Neural cell (in vitro differentiated cells): ENCODE measurements at regions not wholly inside any gene's neighbourhood (a gene's known extent, or its start where the extent isn't known, plus 50 kb on each side); places are given as distances from the start of the nearest gene placed in this dataset.

Experiments
- H2AFZ ChIP-seq: fragments of 200-600, 300-800 bp; sonication (generic), shearing (Covaris generic); 2 replicates; pipeline ENCODE4 v1.6.0; 2014; ENCODE audit warnings: low read depth, mild to moderate bottlenecking, antibody characterized with exemption, low read length, moderate library complexity
- H3F3A ChIP-seq: fragments of 200-600 bp; shearing (Covaris generic); 2 replicates; pipeline ENCODE4 v1.6.1; 2016; ENCODE audit warnings: mild to moderate bottlenecking, moderate library complexity, mixed read lengths, antibody characterized with exemption, low read length; ENCODE audit not compliant: insufficient read depth, poor library complexity, severe bottlenecking
- H3K27ac ChIP-seq: fragments of 200-600, 300-800 bp; sonication (generic), shearing (Covaris generic); 2 replicates; pipeline ENCODE4 v1.5.1; 2014; ENCODE audit warnings: mild to moderate bottlenecking, low read length, moderate library complexity
- H3K27me3 ChIP-seq: fragments of 300-800, 200-600 bp; sonication (generic), shearing (Covaris generic); 2 replicates; pipeline ENCODE4 v1.6.0; 2014; ENCODE audit warnings: mild to moderate bottlenecking, low read depth, low read length, moderate library complexity; ENCODE audit not compliant: insufficient read depth
- H3K36me3 ChIP-seq: fragments of 300-800, 200-600 bp; sonication (generic), shearing (Covaris generic); 2 replicates; pipeline ENCODE4 v1.5.1; 2014; ENCODE audit warnings: mild to moderate bottlenecking, antibody characterized with exemption, low read length, moderate library complexity; ENCODE audit not compliant: insufficient read depth
- H3K4me2 ChIP-seq: fragments of 300-800, 200-600 bp; sonication (generic), shearing (Covaris generic); 2 replicates; pipeline ENCODE4 v1.6.0; 2014; ENCODE audit warnings: mild to moderate bottlenecking, low read length
- H3K4me3 ChIP-seq: fragments of 300-800, 200-600 bp; sonication (generic), shearing (Covaris generic); 2 replicates; pipeline ENCODE4 v1.5.1; 2014; ENCODE audit warnings: mild to moderate bottlenecking, low read length, moderate library complexity
- H3K79me2 ChIP-seq: fragments of 200-600 bp; shearing (Covaris generic); replicated peaks from 2 replicates; pipeline ENCODE4 v1.6.0; 2014; ENCODE audit warnings: mild to moderate bottlenecking, low read length, moderate library complexity; ENCODE audit not compliant: insufficient read depth
- H3K9ac ChIP-seq: fragments of 300-800, 200-600 bp; sonication (generic), shearing (Covaris generic); 2 replicates; pipeline ENCODE4 v1.6.1; 2016; ENCODE audit warnings: mild to moderate bottlenecking, low read length, mixed read lengths
- H3K9me2 ChIP-seq: fragments of 200-600 bp; shearing (Covaris generic); 2 replicates; pipeline ENCODE4 v1.6.1; 2016; ENCODE audit warnings: mild to moderate bottlenecking, low read length, mixed read lengths; ENCODE audit not compliant: insufficient read depth
- H3K9me3 ChIP-seq: fragments of 200-600, 300-800 bp; sonication (generic), shearing (Covaris generic); 2 replicates; pipeline ENCODE4 v1.6.1; 2016; ENCODE audit warnings: mild to moderate bottlenecking, mixed run types, low read length, moderate library complexity, mixed read lengths
- H4K20me1 ChIP-seq: fragments of 200-600 bp; shearing (Covaris generic); 2 replicates; pipeline ENCODE4 v1.6.1; 2016; ENCODE audit warnings: mild to moderate bottlenecking, mixed run types; ENCODE audit not compliant: insufficient read depth
- EP300 ChIP-seq: fragments of 450-650 bp; conservative IDR thresholded peaks from 2 replicates; pipeline ENCODE4 v1.6.1; 2014; ENCODE audit warnings: antibody characterized with exemption, mild to moderate bottlenecking, moderate library complexity; ENCODE audit not compliant: poor library complexity, severe bottlenecking
- EZH2 ChIP-seq: fragments of 200-600, 300-800 bp; shearing (Covaris generic), sonication (generic); IDR thresholded peaks from 2 replicates; pipeline ENCODE4 v1.6.1; 2014; ENCODE audit warnings: antibody characterized with exemption, low read length, borderline replicate concordance, mild to moderate bottlenecking; ENCODE audit not compliant: insufficient read depth, poor library complexity, severe bottlenecking
- MXI1 ChIP-seq: fragments of 450-650 bp; conservative IDR thresholded peaks from 2 replicates; pipeline ENCODE4 v1.6.1; 2014; ENCODE audit warnings: antibody characterized with exemption, mild to moderate bottlenecking; ENCODE audit not compliant: poor library complexity, severe bottlenecking
- POLR2AphosphoS5 ChIP-seq: IDR thresholded peaks from 2 replicates; pipeline ENCODE4 v1.6.1; 2012
- RAD21 ChIP-seq: fragments of 450-650 bp; conservative IDR thresholded peaks from 2 replicates; pipeline ENCODE4 v1.6.1; 2014; ENCODE audit warnings: antibody characterized with exemption, mild to moderate bottlenecking, moderate library complexity
- SMC3 ChIP-seq: fragments of 450-650 bp; conservative IDR thresholded peaks from 2 replicates; pipeline ENCODE4 v1.6.1; 2014; ENCODE audit warnings: antibody characterized with exemption, mild to moderate bottlenecking, moderate library complexity; ENCODE audit not compliant: poor library complexity
- TAF1 ChIP-seq: IDR thresholded peaks from 2 replicates; pipeline ENCODE4 v1.6.1; 2012; ENCODE audit warnings: low read depth
- TF ChIP-seq, protein P1 (sequence below): IDR thresholded peaks from 2 replicates; pipeline ENCODE4 v1.6.1; 2012; ENCODE audit warnings: borderline replicate concordance
- TF ChIP-seq, protein P2 (sequence below): fragments of 450-650 bp; IDR thresholded peaks from 2 replicates; pipeline ENCODE4 v1.5.1; 2014; ENCODE audit warnings: antibody characterized with exemption, mild to moderate bottlenecking, moderate library complexity; ENCODE audit not compliant: poor library complexity, severe bottlenecking

DNA sequence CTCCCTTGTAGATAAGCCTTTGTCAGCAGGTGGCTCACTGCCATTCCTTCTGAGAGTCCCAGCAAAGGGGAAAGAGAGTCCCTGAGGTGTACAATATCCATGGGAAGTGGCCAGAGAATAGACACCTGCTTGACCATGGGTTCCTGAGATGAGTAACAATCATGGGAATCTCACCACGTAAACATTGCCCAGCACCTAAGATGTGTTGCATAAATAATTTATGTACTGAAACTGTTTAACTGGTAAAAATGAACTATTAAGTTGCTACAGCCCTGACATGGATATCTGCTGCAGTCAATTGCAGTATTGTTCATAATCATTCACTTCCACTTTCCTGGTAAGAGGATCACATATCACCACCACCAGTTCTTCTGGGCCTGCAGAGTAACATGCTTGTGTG, 123.8 kb upstream of the INHBA start:
- no peak overlapping the region for H3K9ac ChIP-seq
- H3K9me3 ChIP-seq: no peaks in the 10 kb centered on the region
- H3K4me2 ChIP-seq: no peak overlapping the region
- H3K4me3 ChIP-seq: no peak overlapping the region
- H3K27ac ChIP-seq: no peak overlapping the region
- no peak overlapping the region for H2AFZ ChIP-seq
- no peaks in the 10 kb centered on the region for H3K79me2 ChIP-seq
- no peaks in the 10 kb centered on the region for H3F3A ChIP-seq
- TF ChIP-seq MXI1 (no peak), RAD21 (no peak), TAF1 (no peak), SMC3 (no peak)
- H3K9me2 ChIP-seq: no peaks in the 10 kb centered on the region
- no peaks in the 10 kb centered on the region for H3K27me3 ChIP-seq
- H4K20me1 ChIP-seq: no peaks in the 10 kb centered on the region
- H3K36me3 ChIP-seq: no peaks in the 10 kb centered on the region

- Histone ChIP-seq H2AFZ (no peak overlapping the region), H3K36me3 (no peaks in the 10 kb centered on the region), H3K4me3 (no peak overlapping the region), H3K4me2 (no peak overlapping the region), H3F3A (no peaks in the 10 kb centered on the region), H3K27ac (no peak overlapping the region), H3K27me3 (no peaks in the 10 kb centered on the region), H3K9ac (no peak overlapping the region), H4K20me1 (no peaks in the 10 kb centered on the region), H3K79me2 (no peaks in the 10 kb centered on the region), H3K9me2 (no peaks in the 10 kb centered on the region), H3K9me3 (no peaks in the 10 kb centered on the region)
- no peak for TF ChIP-seq TAF1
- TF ChIP-seq, protein P1, sequence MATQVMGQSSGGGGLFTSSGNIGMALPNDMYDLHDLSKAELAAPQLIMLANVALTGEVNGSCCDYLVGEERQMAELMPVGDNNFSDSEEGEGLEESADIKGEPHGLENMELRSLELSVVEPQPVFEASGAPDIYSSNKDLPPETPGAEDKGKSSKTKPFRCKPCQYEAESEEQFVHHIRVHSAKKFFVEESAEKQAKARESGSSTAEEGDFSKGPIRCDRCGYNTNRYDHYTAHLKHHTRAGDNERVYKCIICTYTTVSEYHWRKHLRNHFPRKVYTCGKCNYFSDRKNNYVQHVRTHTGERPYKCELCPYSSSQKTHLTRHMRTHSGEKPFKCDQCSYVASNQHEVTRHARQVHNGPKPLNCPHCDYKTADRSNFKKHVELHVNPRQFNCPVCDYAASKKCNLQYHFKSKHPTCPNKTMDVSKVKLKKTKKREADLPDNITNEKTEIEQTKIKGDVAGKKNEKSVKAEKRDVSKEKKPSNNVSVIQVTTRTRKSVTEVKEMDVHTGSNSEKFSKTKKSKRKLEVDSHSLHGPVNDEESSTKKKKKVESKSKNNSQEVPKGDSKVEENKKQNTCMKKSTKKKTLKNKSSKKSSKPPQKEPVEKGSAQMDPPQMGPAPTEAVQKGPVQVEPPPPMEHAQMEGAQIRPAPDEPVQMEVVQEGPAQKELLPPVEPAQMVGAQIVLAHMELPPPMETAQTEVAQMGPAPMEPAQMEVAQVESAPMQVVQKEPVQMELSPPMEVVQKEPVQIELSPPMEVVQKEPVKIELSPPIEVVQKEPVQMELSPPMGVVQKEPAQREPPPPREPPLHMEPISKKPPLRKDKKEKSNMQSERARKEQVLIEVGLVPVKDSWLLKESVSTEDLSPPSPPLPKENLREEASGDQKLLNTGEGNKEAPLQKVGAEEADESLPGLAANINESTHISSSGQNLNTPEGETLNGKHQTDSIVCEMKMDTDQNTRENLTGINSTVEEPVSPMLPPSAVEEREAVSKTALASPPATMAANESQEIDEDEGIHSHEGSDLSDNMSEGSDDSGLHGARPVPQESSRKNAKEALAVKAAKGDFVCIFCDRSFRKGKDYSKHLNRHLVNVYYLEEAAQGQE: no peak
- TF ChIP-seq RAD21: no peak
- no peak for TF ChIP-seq POLR2AphosphoS5
- TF ChIP-seq MXI1: no peak
- TF ChIP-seq, protein P2, sequence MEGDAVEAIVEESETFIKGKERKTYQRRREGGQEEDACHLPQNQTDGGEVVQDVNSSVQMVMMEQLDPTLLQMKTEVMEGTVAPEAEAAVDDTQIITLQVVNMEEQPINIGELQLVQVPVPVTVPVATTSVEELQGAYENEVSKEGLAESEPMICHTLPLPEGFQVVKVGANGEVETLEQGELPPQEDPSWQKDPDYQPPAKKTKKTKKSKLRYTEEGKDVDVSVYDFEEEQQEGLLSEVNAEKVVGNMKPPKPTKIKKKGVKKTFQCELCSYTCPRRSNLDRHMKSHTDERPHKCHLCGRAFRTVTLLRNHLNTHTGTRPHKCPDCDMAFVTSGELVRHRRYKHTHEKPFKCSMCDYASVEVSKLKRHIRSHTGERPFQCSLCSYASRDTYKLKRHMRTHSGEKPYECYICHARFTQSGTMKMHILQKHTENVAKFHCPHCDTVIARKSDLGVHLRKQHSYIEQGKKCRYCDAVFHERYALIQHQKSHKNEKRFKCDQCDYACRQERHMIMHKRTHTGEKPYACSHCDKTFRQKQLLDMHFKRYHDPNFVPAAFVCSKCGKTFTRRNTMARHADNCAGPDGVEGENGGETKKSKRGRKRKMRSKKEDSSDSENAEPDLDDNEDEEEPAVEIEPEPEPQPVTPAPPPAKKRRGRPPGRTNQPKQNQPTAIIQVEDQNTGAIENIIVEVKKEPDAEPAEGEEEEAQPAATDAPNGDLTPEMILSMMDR: no peak
- no peak for TF ChIP-seq SMC3
- no peak for TF ChIP-seq EZH2
- no peak for TF ChIP-seq EP300
These were observed 123.1 kb upstream of the INHBA start for GRCh38 chr7:41825927-41826480.

DNA sequence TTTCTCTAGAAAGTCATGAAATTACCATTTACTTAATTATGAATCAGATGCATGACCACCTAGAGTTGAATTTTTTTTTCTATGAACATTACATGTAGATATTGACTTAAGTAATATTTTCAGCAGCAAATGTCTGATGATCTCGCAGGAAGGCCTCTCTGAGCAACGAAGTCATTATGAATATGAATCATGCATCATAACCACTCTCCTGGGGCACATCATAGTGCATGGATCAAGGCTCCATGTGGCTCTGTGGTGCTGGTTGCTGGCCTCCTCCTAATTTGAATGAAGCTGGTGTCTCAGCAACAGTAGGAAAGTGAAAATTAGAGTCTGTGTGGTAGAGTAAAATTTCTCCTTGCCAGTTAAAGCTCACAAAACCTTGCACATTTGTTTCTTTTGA, 121.4 kb upstream of the INHBA start:
- no peaks in the 10 kb centered on the region for H3K9me2 ChIP-seq
- no peaks in the 10 kb centered on the region for H3K36me3 ChIP-seq
- H3K79me2 ChIP-seq: no peaks in the 10 kb centered on the region
- no peak for TF ChIP-seq EP300
- H3K4me3 ChIP-seq: no peak overlapping the region
- H3K9ac ChIP-seq: no peak overlapping the region
- H2AFZ ChIP-seq: no peak overlapping the region
- H4K20me1 ChIP-seq: no peaks in the 10 kb centered on the region
- no peaks in the 10 kb centered on the region for H3K27me3 ChIP-seq
- H3K4me2 ChIP-seq: no peak overlapping the region
- no peak overlapping the region for H3K27ac ChIP-seq
- H3F3A ChIP-seq: no peaks in the 10 kb centered on the region
- no peaks in the 10 kb centered on the region for H3K9me3 ChIP-seq
